GM12875 (cell line): ENCODE measurements at regions not wholly inside any gene's neighbourhood (a gene's known extent, or its start where the extent isn't known, plus 50 kb on each side); places are given as distances from the start of the nearest gene placed in this dataset.

Experiments used
- H3K4me3 ChIP-seq: one replicate; pipeline ENCODE4 v1.5.1; 2011; ENCODE audit warnings: low read depth, low read length, control low read depth
- CTCF ChIP-seq: IDR thresholded peaks from 2 replicates; pipeline ENCODE4 v1.5.1; 2011; ENCODE audit warnings: low read depth, mild to moderate bottlenecking, control low read depth, inconsistent platforms, low read length, moderate library complexity, borderline replicate concordance; ENCODE audit not compliant: insufficient read depth

DNA sequence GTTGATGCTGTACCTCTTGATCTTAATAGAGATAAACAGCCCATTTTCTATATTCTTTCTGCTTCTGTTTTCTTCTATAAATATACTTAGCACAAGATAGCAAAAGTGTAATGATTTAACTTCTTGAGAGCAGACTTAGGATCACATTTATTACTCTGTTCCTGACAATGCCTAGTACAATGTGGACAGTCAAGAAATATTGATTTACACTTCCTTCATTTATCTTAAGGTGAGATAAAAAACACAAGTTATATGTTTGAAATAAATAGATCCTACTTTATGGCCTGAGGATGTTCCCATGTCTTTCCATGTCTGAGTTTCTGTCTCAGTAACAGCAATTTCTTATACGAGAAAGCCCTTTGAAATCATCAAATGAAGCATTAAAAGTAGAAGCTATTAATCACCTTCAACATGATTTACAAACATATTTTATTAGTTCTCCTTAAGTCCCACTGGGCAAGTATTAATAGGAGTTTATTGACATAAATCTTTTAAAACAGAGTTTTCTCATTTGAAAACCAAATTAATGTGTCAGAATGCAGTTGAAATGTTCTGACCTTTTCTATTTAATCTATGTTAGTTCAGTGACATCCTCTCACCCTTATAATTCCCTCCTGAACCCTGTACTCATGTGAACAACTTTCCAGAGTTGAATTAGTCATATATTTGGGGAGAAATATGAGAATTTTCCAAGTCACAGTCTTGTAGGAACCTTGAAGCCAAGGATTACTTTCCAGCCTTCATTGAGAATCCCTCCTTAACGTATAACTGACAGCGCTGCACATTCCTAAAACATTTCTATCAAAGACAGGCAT lies 1611.7 kb upstream of the TENM4 start:
- no peak for TF ChIP-seq CTCF
- no peak overlapping the region for H3K4me3 ChIP-seq

- no peak overlapping the region for H3K4me3 ChIP-seq
- TF ChIP-seq CTCF: no peak
Measured at GRCh38 chr11:81039916-81040524, 1599.2 kb upstream of the TENM4 start.

- no peak overlapping the region for H3K4me3 ChIP-seq
- TF ChIP-seq CTCF: no peak
Measured at GRCh38 chr11:81036168-81036870, 1595.5 kb upstream of the TENM4 start.

DNA sequence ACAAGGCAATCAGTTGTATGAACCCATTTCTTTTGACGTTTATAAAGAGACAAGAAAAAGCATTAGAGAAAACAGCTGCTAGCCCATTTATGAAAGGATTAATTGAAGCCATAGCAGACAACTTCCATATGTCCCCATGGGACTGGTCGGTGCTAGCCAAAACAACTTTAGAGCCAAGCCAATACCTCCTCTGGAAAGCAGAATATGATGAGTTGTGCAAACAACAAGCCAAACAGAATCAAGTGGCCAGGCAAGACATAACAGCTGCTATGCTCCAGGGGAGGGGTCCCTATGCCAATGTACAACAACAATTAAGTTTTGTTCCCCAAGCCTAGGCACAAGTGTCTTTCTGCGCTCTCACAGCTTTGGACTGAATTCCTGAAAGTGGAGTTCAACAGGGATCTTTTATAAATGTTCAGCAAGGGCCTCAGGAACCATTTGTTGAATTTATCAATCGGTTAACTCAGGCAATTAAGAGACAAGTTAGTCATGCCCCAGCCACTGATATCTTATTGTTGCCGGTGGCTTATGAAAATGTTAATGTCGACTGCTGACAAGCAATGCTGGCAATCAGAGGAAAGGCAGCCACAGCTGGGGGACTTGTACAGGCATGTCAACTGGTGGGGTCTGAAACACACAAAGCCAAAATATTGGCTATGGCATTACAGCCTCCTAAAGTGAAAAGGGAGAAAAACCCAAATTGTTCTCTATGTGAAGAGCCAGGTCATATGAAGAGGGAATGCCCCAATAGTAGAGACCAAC lies 1593.1 kb upstream of the TENM4 start:
- TF ChIP-seq CTCF: no peak
- H3K4me3 ChIP-seq: no peak overlapping the region

GRCh38 chr11:81032906-81033305 lies 1592.1 kb upstream of the TENM4 start:
- TF ChIP-seq CTCF: no peak
- H3K4me3 ChIP-seq: no peak overlapping the region

- no peak for TF ChIP-seq CTCF
- H3K4me3 ChIP-seq: no peak overlapping the region
Measured at GRCh38 chr11:81030186-81030585, 1589.4 kb upstream of the TENM4 start.
